Retinal pigment epithelial cell (primary cell): ENCODE measurements at regions not wholly inside any gene's neighbourhood (a gene's known extent, or its start where the extent isn't known, plus 50 kb on each side); places are given as distances from the start of the nearest gene placed in this dataset.

Experiments
- DNase-seq: peaks from one replicate; pipeline ENCODE4 v3.0.0-alpha.2; 2010; ENCODE audit warnings: low read depth
- H3K4me3 ChIP-seq: 2 replicates; pipeline ENCODE4 v1.5.1; 2011; ENCODE audit warnings: mild to moderate bottlenecking, low read length, control low read depth, moderate library complexity
- TF ChIP-seq, protein P1 (sequence below): conservative IDR thresholded peaks from 2 replicates; pipeline ENCODE4 v1.5.1; 2011; ENCODE audit warnings: low read depth, low read length, control low read depth, inconsistent platforms

DNA sequence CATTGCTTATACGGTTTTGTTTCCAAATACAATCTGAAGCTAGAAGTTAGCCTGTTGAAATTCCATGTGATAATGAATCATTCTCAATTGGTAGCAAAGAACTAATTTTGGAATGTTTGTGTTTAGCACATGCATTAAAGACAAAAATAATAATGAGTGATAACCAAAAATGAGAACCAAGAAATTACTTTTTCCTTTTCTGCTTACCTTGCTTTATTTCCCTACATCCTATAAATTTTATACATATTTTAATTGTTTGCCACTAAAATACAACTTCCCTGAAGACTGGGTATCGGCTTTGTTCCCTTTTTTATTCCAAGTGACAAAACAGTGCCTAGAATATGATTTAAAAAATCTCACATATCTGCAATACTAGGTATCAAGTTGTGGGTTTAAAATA lies 203.8 kb upstream of the TACR3 start:
- no peak for DNase-seq
- no peak overlapping the region for H3K4me3 ChIP-seq
- TF ChIP-seq, protein P1, sequence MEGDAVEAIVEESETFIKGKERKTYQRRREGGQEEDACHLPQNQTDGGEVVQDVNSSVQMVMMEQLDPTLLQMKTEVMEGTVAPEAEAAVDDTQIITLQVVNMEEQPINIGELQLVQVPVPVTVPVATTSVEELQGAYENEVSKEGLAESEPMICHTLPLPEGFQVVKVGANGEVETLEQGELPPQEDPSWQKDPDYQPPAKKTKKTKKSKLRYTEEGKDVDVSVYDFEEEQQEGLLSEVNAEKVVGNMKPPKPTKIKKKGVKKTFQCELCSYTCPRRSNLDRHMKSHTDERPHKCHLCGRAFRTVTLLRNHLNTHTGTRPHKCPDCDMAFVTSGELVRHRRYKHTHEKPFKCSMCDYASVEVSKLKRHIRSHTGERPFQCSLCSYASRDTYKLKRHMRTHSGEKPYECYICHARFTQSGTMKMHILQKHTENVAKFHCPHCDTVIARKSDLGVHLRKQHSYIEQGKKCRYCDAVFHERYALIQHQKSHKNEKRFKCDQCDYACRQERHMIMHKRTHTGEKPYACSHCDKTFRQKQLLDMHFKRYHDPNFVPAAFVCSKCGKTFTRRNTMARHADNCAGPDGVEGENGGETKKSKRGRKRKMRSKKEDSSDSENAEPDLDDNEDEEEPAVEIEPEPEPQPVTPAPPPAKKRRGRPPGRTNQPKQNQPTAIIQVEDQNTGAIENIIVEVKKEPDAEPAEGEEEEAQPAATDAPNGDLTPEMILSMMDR, result no peak

GRCh38 chr4:103918214-103918613 lies 198.4 kb upstream of the TACR3 start:
- no peak for DNase-seq
- TF ChIP-seq, protein P1, result no peak
- no peak overlapping the region for H3K4me3 ChIP-seq

DNA sequence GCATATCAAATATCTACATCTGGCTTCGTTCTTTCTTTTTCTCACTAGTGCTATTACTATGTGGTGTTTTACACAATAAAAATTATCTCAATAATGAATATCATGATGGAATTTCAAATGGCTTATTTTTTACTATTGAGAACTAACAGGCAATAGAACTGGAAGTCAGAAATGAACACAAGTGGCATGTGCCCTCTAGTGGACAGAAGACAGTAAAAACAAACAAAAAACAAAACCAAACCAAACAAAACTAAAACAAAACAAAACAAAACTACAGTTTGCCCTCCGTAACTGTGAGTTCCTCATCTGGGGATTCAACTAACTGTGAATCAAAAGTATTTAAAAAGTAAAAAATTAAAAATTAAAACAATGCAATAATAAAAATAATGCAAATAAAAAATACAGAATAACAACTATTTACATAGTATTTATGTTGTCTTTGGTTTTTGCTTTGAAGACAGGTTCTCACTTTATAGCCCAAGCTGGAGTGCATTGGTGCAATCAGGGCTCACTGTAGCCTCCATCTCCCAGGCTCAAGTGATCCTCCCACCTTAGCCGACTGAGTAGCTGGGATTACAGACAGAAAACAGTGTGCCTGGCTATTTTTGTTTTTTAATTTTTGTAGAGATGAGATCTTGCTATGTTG lies 195.6 kb upstream of the TACR3 start:
- peak; percentile 0 for DNase-seq
- no peak overlapping the region for H3K4me3 ChIP-seq
- TF ChIP-seq, protein P1, result peak; percentile 69

DNA sequence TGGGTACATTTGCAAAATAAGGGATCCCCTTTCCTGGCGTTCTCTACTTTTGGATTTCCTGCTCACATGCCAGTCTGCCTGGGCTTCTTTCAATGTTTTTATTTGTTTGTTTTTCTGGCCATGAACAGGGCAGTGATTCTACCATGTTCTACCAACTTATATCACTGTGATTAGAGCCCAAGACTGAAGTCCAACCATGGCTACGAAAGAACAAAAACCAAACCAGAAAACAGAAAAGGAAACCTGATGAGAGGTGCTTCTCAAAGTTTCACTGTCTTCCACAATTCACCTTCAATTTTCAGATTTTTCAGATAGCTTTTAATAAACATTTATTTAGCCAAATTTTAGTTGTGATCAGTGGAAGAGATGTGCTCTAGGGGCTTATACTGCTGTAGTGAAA lies 187.6 kb upstream of the TACR3 start:
- DNase-seq, result no peak
- no peak overlapping the region for H3K4me3 ChIP-seq
- TF ChIP-seq, protein P1, result no peak

DNA sequence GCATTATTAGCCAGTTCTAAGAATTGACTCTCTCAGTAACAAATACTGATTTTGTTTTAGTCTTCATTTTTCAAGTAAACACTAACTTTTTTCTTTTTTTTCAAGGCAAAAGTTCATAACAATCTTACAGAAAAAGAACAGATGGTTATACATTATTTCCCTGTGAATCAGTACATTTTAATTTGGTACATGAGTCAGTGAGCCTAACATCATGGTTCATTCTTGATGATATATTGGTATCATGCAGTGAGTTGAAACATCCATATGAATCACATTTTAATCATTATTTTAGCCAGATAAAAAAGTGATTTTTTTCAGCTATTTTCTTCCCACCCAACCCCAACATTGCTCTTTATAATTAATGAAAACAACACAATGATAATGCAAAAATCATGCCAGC lies 184.3 kb upstream of the TACR3 start:
- TF ChIP-seq, protein P1, result no peak
- H3K4me3 ChIP-seq, result no peak overlapping the region
- no peak for DNase-seq

DNA sequence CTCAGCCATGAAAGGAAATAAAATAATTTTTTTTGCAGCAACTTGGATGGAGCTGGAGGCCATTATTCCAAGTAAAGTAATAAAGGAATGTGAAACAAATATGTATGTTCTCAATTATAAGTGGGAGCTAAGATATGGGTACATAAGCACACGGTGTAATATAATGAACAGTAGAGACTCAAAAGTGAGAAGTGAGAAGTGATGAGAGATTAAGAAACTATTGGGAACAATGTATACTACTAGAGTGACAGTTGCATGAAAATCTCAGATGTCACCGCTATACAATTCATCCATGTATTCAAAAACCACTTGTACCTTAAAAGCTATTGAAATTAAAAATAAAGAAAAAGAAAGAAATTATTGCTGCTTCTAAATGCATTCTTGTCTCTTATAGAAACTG lies 182.9 kb upstream of the TACR3 start:
- DNase-seq, result no peak
- TF ChIP-seq, protein P1, result no peak

DNA sequence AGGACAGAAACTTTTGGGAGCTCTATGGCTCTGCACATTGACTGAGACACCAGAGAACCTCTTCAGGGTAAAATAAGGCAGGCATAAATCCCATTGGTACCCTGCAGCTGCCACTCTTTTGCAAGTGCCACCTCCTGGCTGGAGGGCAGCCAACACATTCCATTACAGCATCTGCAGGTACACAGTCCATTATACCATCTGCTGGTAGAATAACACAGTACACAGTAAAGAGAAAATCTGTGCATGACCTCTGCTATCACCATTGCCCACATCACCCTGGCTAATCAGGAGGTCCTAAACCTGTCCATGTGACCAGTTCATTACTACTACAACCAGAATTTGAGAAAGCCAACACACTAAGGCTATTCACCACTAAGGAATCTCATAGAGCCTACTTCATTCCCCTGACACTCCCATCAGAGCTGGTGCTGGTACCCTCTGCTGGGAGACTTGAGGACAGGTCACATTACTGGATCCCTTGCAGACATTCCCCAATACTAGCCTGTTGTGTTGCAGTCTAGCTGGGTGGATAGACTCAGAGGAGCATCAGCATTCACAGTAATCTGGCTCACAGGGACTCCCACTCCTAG lies 176.2 kb upstream of the TACR3 start:
- no peak for DNase-seq
- TF ChIP-seq, protein P1, result no peak
- H3K4me3 ChIP-seq, result no peak overlapping the region

More for the DNA sequence above, 182.9 kb upstream of the TACR3 start:
- no peak overlapping the region for H3K4me3 ChIP-seq
